SK-N-SH treated with all-trans-retinoic acid at 6 μM for 48 hours (cell line): ENCODE measurements at regions not wholly inside any gene's neighbourhood (a gene's known extent, or its start where the extent isn't known, plus 50 kb on each side); places are given as distances from the start of the nearest gene placed in this dataset.

Source experiments
- ARNTL ChIP-seq: fragments of 450-650 bp; formaldehyde crosslinking; IDR thresholded peaks from 2 replicates; pipeline ENCODE4 v1.5.0; 2020; ENCODE audit warnings: low read depth, mild to moderate bottlenecking, moderate library complexity, borderline replicate concordance
- CSDC2 ChIP-seq: fragments of 250-450 bp; sonication (Bioruptor Pico); IDR thresholded peaks from 2 replicates; pipeline ENCODE4 v1.5.0; 2020; ENCODE audit warnings: mild to moderate bottlenecking, moderate library complexity
- ISL1 ChIP-seq: fragments of 250-450 bp; sonication (Bioruptor Pico); IDR thresholded peaks from 2 replicates; pipeline ENCODE4 v2.1.2; 2022; ENCODE audit warnings: mild to moderate bottlenecking, moderate library complexity
- ZC3H10 ChIP-seq: fragments of 250-450 bp; sonication (Bioruptor Pico); IDR thresholded peaks from 2 replicates; pipeline ENCODE4 v1.5.1; 2021; ENCODE audit warnings: mild to moderate bottlenecking, moderate library complexity
- ZFP3 ChIP-seq: fragments of 250-450 bp; sonication (Bioruptor Pico); IDR thresholded peaks from 2 replicates; pipeline ENCODE4 v1.5.0; 2020; ENCODE audit warnings: mild to moderate bottlenecking, moderate library complexity
- ZNF70 ChIP-seq: fragments of 450-650 bp; formaldehyde crosslinking; IDR thresholded peaks from 2 replicates; pipeline ENCODE4 v1.5.0; 2020; ENCODE audit warnings: mild to moderate bottlenecking, moderate library complexity
- TF ChIP-seq, protein P1 (sequence below): fragments of 250-450 bp; sonication (Bioruptor Pico); IDR thresholded peaks from 2 replicates; pipeline ENCODE4 v1.8.0; 2020; ENCODE audit warnings: mild to moderate bottlenecking, moderate library complexity, borderline replicate concordance
- TF ChIP-seq, protein P2 (sequence below): fragments of 250-450 bp; sonication (Bioruptor Pico); IDR thresholded peaks from 2 replicates; pipeline ENCODE4 v1.8.0; 2021; ENCODE audit warnings: low read depth, mild to moderate bottlenecking, moderate library complexity, borderline replicate concordance

GRCh38 chr5:175591293-175591692 is 66.6 kb upstream of the HRH2 start:
- TF ChIP-seq, protein P1, sequence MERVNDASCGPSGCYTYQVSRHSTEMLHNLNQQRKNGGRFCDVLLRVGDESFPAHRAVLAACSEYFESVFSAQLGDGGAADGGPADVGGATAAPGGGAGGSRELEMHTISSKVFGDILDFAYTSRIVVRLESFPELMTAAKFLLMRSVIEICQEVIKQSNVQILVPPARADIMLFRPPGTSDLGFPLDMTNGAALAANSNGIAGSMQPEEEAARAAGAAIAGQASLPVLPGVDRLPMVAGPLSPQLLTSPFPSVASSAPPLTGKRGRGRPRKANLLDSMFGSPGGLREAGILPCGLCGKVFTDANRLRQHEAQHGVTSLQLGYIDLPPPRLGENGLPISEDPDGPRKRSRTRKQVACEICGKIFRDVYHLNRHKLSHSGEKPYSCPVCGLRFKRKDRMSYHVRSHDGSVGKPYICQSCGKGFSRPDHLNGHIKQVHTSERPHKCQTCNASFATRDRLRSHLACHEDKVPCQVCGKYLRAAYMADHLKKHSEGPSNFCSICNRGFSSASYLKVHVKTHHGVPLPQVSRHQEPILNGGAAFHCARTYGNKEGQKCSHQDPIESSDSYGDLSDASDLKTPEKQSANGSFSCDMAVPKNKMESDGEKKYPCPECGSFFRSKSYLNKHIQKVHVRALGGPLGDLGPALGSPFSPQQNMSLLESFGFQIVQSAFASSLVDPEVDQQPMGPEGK, result no peak
- TF ChIP-seq ZFP3 (CRISPR knock-in tag), result no peak
- TF ChIP-seq, protein P2, sequence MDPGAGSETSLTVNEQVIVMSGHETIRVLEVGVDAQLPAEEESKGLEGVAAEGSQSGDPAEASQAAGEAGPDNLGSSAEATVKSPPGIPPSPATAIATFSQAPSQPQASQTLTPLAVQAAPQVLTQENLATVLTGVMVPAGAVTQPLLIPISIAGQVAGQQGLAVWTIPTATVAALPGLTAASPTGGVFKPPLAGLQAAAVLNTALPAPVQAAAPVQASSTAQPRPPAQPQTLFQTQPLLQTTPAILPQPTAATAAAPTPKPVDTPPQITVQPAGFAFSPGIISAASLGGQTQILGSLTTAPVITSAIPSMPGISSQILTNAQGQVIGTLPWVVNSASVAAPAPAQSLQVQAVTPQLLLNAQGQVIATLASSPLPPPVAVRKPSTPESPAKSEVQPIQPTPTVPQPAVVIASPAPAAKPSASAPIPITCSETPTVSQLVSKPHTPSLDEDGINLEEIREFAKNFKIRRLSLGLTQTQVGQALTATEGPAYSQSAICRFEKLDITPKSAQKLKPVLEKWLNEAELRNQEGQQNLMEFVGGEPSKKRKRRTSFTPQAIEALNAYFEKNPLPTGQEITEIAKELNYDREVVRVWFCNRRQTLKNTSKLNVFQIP, result no peak
- no peak for TF ChIP-seq ARNTL
- TF ChIP-seq CSDC2, result no peak
- TF ChIP-seq ZC3H10, result no peak
- no peak for TF ChIP-seq ISL1 (CRISPR knock-in tag)
- TF ChIP-seq ZNF70, result no peak
